A549 (cell line): ENCODE measurements at regions not wholly inside any gene's neighbourhood (a gene's known extent, or its start where the extent isn't known, plus 50 kb on each side); places are given as distances from the start of the nearest gene placed in this dataset.

Experiments
- ATAC-seq, 2 experiments: fragments of 200-7000 bp in 1 of 2; fragments of >200 bp in 1 of 2; cut with Nextera tagmentation in 1 of 2; cut with Tn5 transposase in 1 of 2; 3 replicates each; pipeline versions ENCODE4 v1.8.0 to v1.9.1; 2018 to 2020; ENCODE audit warnings: mild to moderate bottlenecking in 1 of 2, moderate library complexity in 1 of 2
- CTCF ChIA-PET: fragments of 300-600 bp; sonication (Branson Sonifier 250); formaldehyde crosslinking; extraction: SDS; loops from one replicate; lab custom pipeline; 2021; ENCODE audit warnings: antibody characterized with exemption, inconsistent platforms; lab: Yijun Ruan, JAX
- POLR2A ChIA-PET: fragments of 350-600 bp; formaldehyde crosslinking; extraction: SDS; loops from one replicate; lab custom pipeline; 2021; ENCODE audit warnings: antibody characterized with exemption, inconsistent platforms; lab: Yijun Ruan, JAX
- DNase-seq, 2 experiments: peaks; one replicate each; pipeline versions ENCODE4 v3.0.0 to v3.0.0-alpha.2; 2011 to 2016; ENCODE audit warnings: low read depth in 1 of 2, low spot score in 1 of 2
- FAIRE-seq: peaks from 2 replicates; lab custom pipeline; 2011; peaks lifted over from hg19 to GRCh38; lab: Jason Lieb, UNC
- H3K27ac ChIP-seq, 2 experiments: fragments of >200 bp; sonication (Bioruptor Twin); formaldehyde crosslinking; 3 replicates each; pipeline ENCODE4 v1.5.1; 2016 to 2017
- H3K4me1 ChIP-seq: fragments of >200 bp; sonication (Bioruptor Twin); formaldehyde crosslinking; 3 replicates; pipeline ENCODE4 v1.6.1; 2016
- H3K4me2 ChIP-seq: fragments of >200 bp; sonication (Bioruptor Twin); formaldehyde crosslinking; 3 replicates; pipeline ENCODE4 v1.6.1; 2016
- H3K4me3 ChIP-seq: fragments of >200 bp; sonication (Bioruptor Twin); formaldehyde crosslinking; 3 replicates; pipeline ENCODE4 v1.5.1; 2016
- H3K9me3 ChIP-seq: fragments of >200 bp; sonication (Bioruptor Twin); formaldehyde crosslinking; 3 replicates; pipeline ENCODE4 v1.6.1; 2016
- CBX2 ChIP-seq: fragments of 200-600 bp; sonication (generic); IDR thresholded peaks from 2 replicates; pipeline ENCODE4 v1.6.1; 2016; ENCODE audit warnings: low read depth, mild to moderate bottlenecking, borderline replicate concordance
- CHD2 ChIP-seq: fragments of 150-350 bp; IDR thresholded peaks from 2 replicates; pipeline ENCODE4 v1.6.1; 2014; ENCODE audit warnings: low read length; ENCODE audit not compliant: partially characterized antibody
- EHF ChIP-seq: fragments of 250-450 bp; sonication (Bioruptor Pico); IDR thresholded peaks from 2 replicates; pipeline ENCODE4 v1.5.0; 2020; ENCODE audit warnings: mild to moderate bottlenecking
- EHMT2 ChIP-seq: fragments of 200-600 bp; sonication (generic); IDR thresholded peaks from 2 replicates; pipeline ENCODE4 v1.6.1; 2016; ENCODE audit warnings: antibody characterized with exemption, low read depth, mild to moderate bottlenecking, moderate library complexity
- FOSB ChIP-seq: fragments of 250-450 bp; sonication (Bioruptor Pico); IDR thresholded peaks from 2 replicates; pipeline ENCODE4 v1.5.0; 2020; ENCODE audit warnings: mild to moderate bottlenecking, moderate library complexity
- FOSL2 ChIP-seq, 2 experiments: fragments of 450-650 bp in 1 of 2; fragments of >200 bp in 1 of 2; sonication (Bioruptor Twin) in 1 of 2; formaldehyde crosslinking; IDR thresholded peaks; 2 replicates each; pipeline versions ENCODE4 v1.5.0 to v1.6.1; 2016 to 2020; ENCODE audit warnings: mild to moderate bottlenecking in 1 of 2, moderate library complexity in 1 of 2
- GATA3 ChIP-seq: IDR thresholded peaks from 2 replicates; pipeline ENCODE4 v1.6.1; 2012; ENCODE audit warnings: borderline replicate concordance
- HOXB5 ChIP-seq: fragments of 250-450 bp; sonication (Bioruptor Pico); IDR thresholded peaks from 2 replicates; pipeline ENCODE4 v1.5.0; 2020; ENCODE audit warnings: mild to moderate bottlenecking, moderate library complexity
- JUN ChIP-seq, 2 experiments: fragments of >200 bp; sonication (Bioruptor Twin); formaldehyde crosslinking; IDR thresholded peaks; 2 replicates in 1 of 2; 3 replicates in 1 of 2; pipeline ENCODE4 v1.6.1; 2016 to 2017
- KDM5A ChIP-seq: fragments of 200-600 bp; sonication (generic); IDR thresholded peaks from 2 replicates; pipeline ENCODE4 v1.6.1; 2016; ENCODE audit warnings: antibody characterized with exemption, mild to moderate bottlenecking
- MAZ ChIP-seq: fragments of 150-350 bp; IDR thresholded peaks from 2 replicates; pipeline ENCODE4 v1.6.1; 2014; ENCODE audit warnings: antibody characterized with exemption, low read depth, low read length, borderline replicate concordance
- MYC ChIP-seq: IDR thresholded peaks from 2 replicates; pipeline ENCODE4 v1.6.1; 2012; ENCODE audit warnings: mild to moderate bottlenecking, inconsistent platforms, low read length, improper control_type of control experiment, borderline replicate concordance
- NPAS2 ChIP-seq: fragments of 250-450 bp; sonication (Bioruptor Pico); IDR thresholded peaks from 2 replicates; pipeline ENCODE4 v1.8.0; 2022; ENCODE audit warnings: mild to moderate bottlenecking, moderate library complexity, borderline replicate concordance
- NR3C1 ChIP-seq: fragments of >200 bp; sonication (Bioruptor Twin); formaldehyde crosslinking; IDR thresholded peaks from 3 replicates; pipeline ENCODE4 v1.6.1; 2017
- POLR2A ChIP-seq: IDR thresholded peaks from 2 replicates; pipeline ENCODE4 v1.6.1; 2012; ENCODE audit warnings: mild to moderate bottlenecking, low read length
- RARB ChIP-seq: fragments of 250-450 bp; sonication (Bioruptor Pico); IDR thresholded peaks from 2 replicates; pipeline ENCODE4 v1.8.0; 2021; ENCODE audit warnings: mild to moderate bottlenecking, moderate library complexity
- RCOR1 ChIP-seq: fragments of 150-350 bp; IDR thresholded peaks from 2 replicates; pipeline ENCODE4 v1.6.1; 2014; ENCODE audit warnings: antibody characterized with exemption, low read length, low read depth
- TFCP2L1 ChIP-seq: fragments of 250-450 bp; sonication (Bioruptor Pico); IDR thresholded peaks from 2 replicates; pipeline ENCODE4 v1.5.0; 2021; ENCODE audit warnings: mild to moderate bottlenecking
- TP53 ChIP-seq: fragments of 250-450 bp; sonication (Bioruptor Pico); IDR thresholded peaks from 2 replicates; pipeline ENCODE4 v1.5.0; 2021; ENCODE audit warnings: mild to moderate bottlenecking, moderate library complexity
- WGBS: methylation state at CpG from one replicate; pipeline ENCODE4 v1.1.6; 2017; ENCODE audit errors: missing lambda C conversion rate; 5-methylcytosine and 5-hydroxymethylcytosine counted together
- TF ChIP-seq, protein P1 (sequence below): fragments of >200 bp; sonication (Bioruptor Twin); formaldehyde crosslinking; IDR thresholded peaks from 3 replicates; pipeline ENCODE4 v1.6.1; 2016
- TF ChIP-seq, protein P2 (sequence below): IDR thresholded peaks from 2 replicates; pipeline ENCODE4 v1.6.1; 2012
- TF ChIP-seq, protein P3 (sequence below): fragments of 450-650 bp; IDR thresholded peaks from 2 replicates; pipeline ENCODE4 v1.6.1; 2014; ENCODE audit warnings: antibody characterized with exemption

DNA sequence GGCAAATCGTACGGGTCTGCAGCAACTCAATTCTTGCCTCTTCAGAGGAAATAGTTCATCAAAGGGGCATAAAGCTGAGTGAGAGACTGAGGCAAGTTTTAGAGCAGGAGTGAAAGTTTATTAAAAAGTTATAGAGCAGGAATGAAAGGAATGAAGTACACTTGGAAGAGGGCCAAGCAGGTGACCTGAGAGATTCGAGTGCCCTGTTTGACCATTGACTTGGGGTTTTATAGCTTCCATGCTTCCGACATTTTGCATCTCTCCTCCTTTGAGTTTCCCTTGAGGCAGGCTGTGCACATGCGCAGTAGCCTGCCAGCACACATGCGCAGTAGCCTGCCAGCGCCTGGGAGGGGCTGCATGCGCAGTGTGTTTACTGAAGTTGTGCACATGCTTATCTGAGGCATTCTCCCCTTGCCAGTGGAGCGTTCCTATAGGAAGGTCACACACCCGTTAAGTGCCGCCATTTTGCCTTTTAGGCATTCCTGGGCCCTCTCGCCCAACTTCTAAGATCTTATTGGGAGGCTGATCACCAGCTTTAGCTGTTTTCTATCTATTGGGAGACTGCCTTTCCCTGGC is 265.5 kb upstream of the MGAT5 start:
- no peak overlapping the region for H3K27ac ChIP-seq
- TF ChIP-seq, protein P1, sequence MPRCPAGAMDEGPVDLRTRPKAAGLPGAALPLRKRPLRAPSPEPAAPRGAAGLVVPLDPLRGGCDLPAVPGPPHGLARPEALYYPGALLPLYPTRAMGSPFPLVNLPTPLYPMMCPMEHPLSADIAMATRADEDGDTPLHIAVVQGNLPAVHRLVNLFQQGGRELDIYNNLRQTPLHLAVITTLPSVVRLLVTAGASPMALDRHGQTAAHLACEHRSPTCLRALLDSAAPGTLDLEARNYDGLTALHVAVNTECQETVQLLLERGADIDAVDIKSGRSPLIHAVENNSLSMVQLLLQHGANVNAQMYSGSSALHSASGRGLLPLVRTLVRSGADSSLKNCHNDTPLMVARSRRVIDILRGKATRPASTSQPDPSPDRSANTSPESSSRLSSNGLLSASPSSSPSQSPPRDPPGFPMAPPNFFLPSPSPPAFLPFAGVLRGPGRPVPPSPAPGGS = no peak
- no peak for TF ChIP-seq NR3C1
- no peak for TF ChIP-seq NPAS2
- TF ChIP-seq HOXB5 (CRISPR knock-in tag) = no peak
- TF ChIP-seq TP53 (CRISPR knock-in tag) = no peak
- no peak for TF ChIP-seq KDM5A
- no peak for TF ChIP-seq RCOR1
- TF ChIP-seq, protein P2, sequence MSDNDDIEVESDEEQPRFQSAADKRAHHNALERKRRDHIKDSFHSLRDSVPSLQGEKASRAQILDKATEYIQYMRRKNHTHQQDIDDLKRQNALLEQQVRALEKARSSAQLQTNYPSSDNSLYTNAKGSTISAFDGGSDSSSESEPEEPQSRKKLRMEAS = no peak
- no peak for TF ChIP-seq TFCP2L1 (CRISPR knock-in tag)
- no peak for TF ChIP-seq CBX2
- TF ChIP-seq POLR2A = no peak
- no peak for TF ChIP-seq FOSL2 (IDR thresholded peaks at IDR 0.05)
- TF ChIP-seq FOSL2 (CRISPR knock-in tag; IDR thresholded peaks at IDR 0.05) = no peak
- no peaks in the 10 kb centered on the region for H3K9me3 ChIP-seq
- 0 out of 3 replicates have a peak, but pooled peaks cover 3% of the 10 kb centered on the region for H3K4me1 ChIP-seq
- POLR2A ChIA-PET = no interaction called here
- H3K4me3 ChIP-seq = no peak overlapping the region
- CTCF ChIA-PET = no interaction called here
- no peak for DNase-seq
- FAIRE-seq = no peak
- no peak for ATAC-seq
- WGBS = 57% methylated on average over 12 of the region's 12 CpGs
- no peak overlapping the region for H3K4me2 ChIP-seq

DNA sequence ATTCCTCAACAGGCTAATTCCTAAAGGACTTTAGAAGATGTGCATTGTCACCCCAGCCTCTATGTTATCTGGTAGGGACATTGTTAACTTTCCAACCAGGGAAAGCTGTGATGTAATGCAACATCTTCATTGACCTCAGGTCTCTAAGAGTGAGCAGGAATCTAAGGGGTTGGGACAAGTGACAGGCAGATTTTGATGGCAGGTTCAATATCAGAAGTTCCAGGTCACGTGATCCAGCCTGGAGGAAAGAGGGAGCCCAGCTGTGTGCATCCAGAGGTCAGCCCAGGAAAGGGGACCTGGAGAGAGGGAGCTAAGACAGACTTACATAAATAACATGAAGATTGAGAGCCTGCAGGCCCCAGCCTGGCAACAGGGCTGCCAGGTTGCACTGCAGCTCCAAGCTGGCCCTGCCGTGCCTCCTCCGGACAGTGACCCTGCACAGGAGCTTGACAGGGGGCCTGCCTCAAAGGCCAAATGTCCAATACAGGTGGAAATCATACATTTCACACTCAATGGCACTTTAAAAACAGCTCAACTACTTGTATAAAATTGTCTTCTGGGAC is 262.2 kb upstream of the MGAT5 start:
- 48% methylated on average over 3 of the region's 3 CpGs for WGBS
- no peak overlapping the region for H3K27ac ChIP-seq
- no peak overlapping the region for H3K4me2 ChIP-seq
- no peak for FAIRE-seq
- H3K4me3 ChIP-seq = no peak overlapping the region
- H3K9me3 ChIP-seq = no peaks in the 10 kb centered on the region
- 0 out of 3 replicates have a peak, but pooled peaks cover 3% of the 10 kb centered on the region for H3K4me1 ChIP-seq
- ChIA-PET CTCF (no interaction called here), POLR2A (no interaction called here)
- no peak for DNase-seq
- ATAC-seq = no peak
- TF ChIP-seq, protein P3, sequence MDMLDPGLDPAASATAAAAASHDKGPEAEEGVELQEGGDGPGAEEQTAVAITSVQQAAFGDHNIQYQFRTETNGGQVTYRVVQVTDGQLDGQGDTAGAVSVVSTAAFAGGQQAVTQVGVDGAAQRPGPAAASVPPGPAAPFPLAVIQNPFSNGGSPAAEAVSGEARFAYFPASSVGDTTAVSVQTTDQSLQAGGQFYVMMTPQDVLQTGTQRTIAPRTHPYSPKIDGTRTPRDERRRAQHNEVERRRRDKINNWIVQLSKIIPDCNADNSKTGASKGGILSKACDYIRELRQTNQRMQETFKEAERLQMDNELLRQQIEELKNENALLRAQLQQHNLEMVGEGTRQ = 0 out of 2 replicates have a peak, but pooled peaks have one; percentile 12
- no peak for TF ChIP-seq EHF (CRISPR knock-in tag)

DNA sequence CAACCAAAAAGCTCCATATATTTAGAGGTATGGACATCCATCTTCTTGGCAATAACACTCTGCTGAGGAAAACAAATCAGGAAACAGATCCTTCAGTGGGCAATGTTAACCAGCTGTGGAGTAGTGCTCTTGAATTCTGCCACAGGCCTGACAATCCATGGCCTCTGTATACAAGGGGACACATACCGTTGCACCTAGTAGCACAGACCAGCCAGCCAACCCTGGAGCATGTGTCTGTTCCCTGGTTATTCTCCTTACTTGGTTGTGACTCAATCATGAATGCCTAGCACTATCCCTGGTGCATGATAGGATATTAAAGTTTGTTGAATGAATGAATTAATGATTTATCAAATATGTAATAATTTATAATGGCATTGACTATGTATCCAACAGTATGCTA is 261.4 kb upstream of the MGAT5 start:
- POLR2A ChIA-PET = no interaction called here
- no peak for FAIRE-seq
- no peak overlapping the region for H3K4me3 ChIP-seq
- H3K27ac ChIP-seq = no peak overlapping the region
- 0% methylated on average over 1 of the region's 1 CpG for WGBS
- no peak for ATAC-seq
- DNase-seq = no peak
- no peaks in the 10 kb centered on the region for H3K9me3 ChIP-seq
- no peaks in the 10 kb centered on the region for H3K4me1 ChIP-seq
- CTCF ChIA-PET = no interaction called here
- H3K4me2 ChIP-seq = no peak overlapping the region
- no peak for TF ChIP-seq CHD2
- no peak for TF ChIP-seq JUN (IDR thresholded peaks at IDR 0.05)
- no peak for TF ChIP-seq MAZ
- no peak for TF ChIP-seq EHMT2
- TF ChIP-seq GATA3 = no peak
- TF ChIP-seq RARB (CRISPR knock-in tag) = no peak
- TF ChIP-seq FOSB (CRISPR knock-in tag) = no peak
- no peak for TF ChIP-seq NR3C1
- no peak for TF ChIP-seq MYC
- TF ChIP-seq, protein P2 = no peak
